HCT116 (cell line): ENCODE measurements at regions not wholly inside any gene's neighbourhood (a gene's known extent, or its start where the extent isn't known, plus 50 kb on each side); places are given as distances from the start of the nearest gene placed in this dataset.

ENCODE experiments used
- CTCF ChIP-seq, 3 experiments: fragments of 200-600 bp in 1 of 3; sonication (generic) in 1 of 3; IDR thresholded peaks in 2 of 3; conservative IDR thresholded peaks in 1 of 3; 2 replicates each; pipeline ENCODE4 v1.5.1; 2012 to 2017; ENCODE audit warnings: low read depth in 2 of 3, low read length in 2 of 3, antibody characterized with exemption in 1 of 3, borderline replicate concordance in 1 of 3, control low read depth in 1 of 3, mild to moderate bottlenecking in 1 of 3, mixed read lengths in 1 of 3, mixed run types in 1 of 3, moderate library complexity in 1 of 3; ENCODE audit not compliant: insufficient read depth in 1 of 3
- EZH2 ChIP-seq: fragments of 200-600 bp; sonication (generic); IDR thresholded peaks from 2 replicates; pipeline ENCODE4 v1.6.1; 2017; ENCODE audit warnings: antibody characterized with exemption, mixed run types
- POLR2A ChIP-seq: IDR thresholded peaks from 2 replicates; pipeline ENCODE4 v1.7.0; 2011; ENCODE audit warnings: borderline replicate concordance; ENCODE audit not compliant: insufficient read depth, insufficient read length; ENCODE audit errors: extremely low read depth
- REST ChIP-seq: IDR thresholded peaks from 2 replicates; pipeline ENCODE4 v1.6.1; 2012; ENCODE audit warnings: low read depth
- YY1 ChIP-seq: IDR thresholded peaks from 2 replicates; pipeline ENCODE4 v1.6.1; 2011; ENCODE audit warnings: low read length, low read depth, moderate library complexity, mild to moderate bottlenecking; ENCODE audit not compliant: insufficient replicate concordance; ENCODE audit errors: extremely low read depth
- TF ChIP-seq, protein P1 (sequence below): IDR thresholded peaks from 2 replicates; pipeline ENCODE4 v1.6.1; 2012

- TF ChIP-seq CTCF (IDR thresholded peaks at IDR 0.05 in 2 of 3, conservative IDR thresholded peaks at IDR 0.05 in 1 of 3; ENCODE audit: borderline replicate concordance in 1 of 3, insufficient read depth in 1 of 3, low read depth in 2 of 3, low read length in 2 of 3) = no peak
- TF ChIP-seq, protein P1, sequence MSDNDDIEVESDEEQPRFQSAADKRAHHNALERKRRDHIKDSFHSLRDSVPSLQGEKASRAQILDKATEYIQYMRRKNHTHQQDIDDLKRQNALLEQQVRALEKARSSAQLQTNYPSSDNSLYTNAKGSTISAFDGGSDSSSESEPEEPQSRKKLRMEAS = no peak
- no peak for TF ChIP-seq POLR2A
- TF ChIP-seq YY1 = no peak
- TF ChIP-seq REST = no peak
- TF ChIP-seq EZH2 = no peak
Observed at GRCh38 chr3:106068795-106069194, 200.0 kb upstream of the CBLB start.
